DND-41 (cell line): ENCODE measurements at regions not wholly inside any gene's neighbourhood (a gene's known extent, or its start where the extent isn't known, plus 50 kb on each side); places are given as distances from the start of the nearest gene placed in this dataset.

Source experiments
- EZH2 ChIP-seq: IDR thresholded peaks from 3 replicates; pipeline ENCODE4 v1.6.1; 2012; ENCODE audit warnings: borderline replicate concordance, low read depth, mild to moderate bottlenecking, moderate library complexity, low read length, inconsistent platforms; ENCODE audit not compliant: severe bottlenecking
- TF ChIP-seq, protein P1 (sequence below): IDR thresholded peaks from 2 replicates; pipeline ENCODE4 v1.5.1; 2012; ENCODE audit warnings: borderline replicate concordance, low read length, moderate library complexity, mild to moderate bottlenecking; ENCODE audit not compliant: poor library complexity, severe bottlenecking; ENCODE audit errors: extremely low read depth

DNA sequence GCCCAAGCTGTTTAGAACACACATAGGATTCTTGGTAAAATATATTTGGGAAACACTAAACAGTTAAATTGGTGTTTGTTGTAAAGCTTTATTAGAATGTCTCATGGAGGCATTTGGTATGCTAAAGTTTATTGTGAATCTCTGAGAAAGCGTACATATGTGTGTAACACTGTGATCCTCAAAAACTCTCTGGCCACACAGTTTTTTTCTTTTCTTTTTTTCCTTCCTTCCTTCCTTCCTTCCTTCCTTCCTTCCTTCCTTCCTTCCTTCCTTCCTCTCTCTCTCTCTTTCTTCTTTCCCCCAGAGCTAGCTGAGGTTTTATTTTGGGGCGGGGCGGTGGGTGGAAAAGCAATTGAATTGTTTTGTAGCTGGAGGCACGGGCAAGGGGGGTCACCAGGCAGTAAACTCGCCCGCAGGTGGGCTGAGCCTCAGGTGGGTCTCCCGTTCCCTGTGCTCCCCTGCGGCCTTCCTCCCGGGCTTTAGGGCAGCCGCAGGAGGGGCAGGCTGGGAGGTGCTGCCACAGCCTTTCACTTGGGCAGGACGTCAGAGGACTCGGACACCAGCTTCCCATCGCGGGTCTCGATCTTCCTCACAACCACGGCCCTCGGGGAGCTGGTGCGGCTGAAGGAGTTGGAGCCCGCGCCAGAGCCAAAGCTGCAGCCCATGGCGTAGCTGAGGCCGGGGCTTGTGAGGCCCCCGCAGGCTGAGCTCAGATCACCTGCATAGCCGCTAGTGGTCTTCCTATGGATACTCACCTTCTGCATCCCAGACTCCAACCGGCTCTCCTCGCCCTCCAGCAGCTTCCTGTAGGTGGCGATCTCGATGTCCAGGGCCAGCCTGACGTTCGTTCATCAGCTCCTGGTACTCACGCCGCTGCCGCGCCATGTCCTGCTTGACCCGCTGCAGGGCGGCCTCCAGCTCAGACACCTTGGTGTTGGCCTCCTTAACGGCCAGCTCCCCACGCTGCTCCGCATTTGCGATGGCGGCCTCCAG, 459.0 kb downstream of the GATA3 start:
- TF ChIP-seq, protein P1, sequence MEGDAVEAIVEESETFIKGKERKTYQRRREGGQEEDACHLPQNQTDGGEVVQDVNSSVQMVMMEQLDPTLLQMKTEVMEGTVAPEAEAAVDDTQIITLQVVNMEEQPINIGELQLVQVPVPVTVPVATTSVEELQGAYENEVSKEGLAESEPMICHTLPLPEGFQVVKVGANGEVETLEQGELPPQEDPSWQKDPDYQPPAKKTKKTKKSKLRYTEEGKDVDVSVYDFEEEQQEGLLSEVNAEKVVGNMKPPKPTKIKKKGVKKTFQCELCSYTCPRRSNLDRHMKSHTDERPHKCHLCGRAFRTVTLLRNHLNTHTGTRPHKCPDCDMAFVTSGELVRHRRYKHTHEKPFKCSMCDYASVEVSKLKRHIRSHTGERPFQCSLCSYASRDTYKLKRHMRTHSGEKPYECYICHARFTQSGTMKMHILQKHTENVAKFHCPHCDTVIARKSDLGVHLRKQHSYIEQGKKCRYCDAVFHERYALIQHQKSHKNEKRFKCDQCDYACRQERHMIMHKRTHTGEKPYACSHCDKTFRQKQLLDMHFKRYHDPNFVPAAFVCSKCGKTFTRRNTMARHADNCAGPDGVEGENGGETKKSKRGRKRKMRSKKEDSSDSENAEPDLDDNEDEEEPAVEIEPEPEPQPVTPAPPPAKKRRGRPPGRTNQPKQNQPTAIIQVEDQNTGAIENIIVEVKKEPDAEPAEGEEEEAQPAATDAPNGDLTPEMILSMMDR: peak; percentile 16
- no peak for TF ChIP-seq EZH2
